ENCODE measurements at regions not wholly inside any gene's neighbourhood (a gene's known extent, or its start where the extent isn't known, plus 50 kb on each side); places are given as distances from the start of the nearest gene placed in this dataset.

GRCh38 chr1:30514137-30514654 lies 209.2 kb downstream of the MATN1 start:
- 12% methylated on average over 6 of the region's 6 CpGs for WGBS (ENCODE audit: insufficient coverage, insufficient replicate concordance, low lambda C conversion rate, missing lambda C conversion rate)
- POLR2A ChIA-PET: no interaction called here
- Histone ChIP-seq H3K27me3 (replicated peaks in 1 of 2; ENCODE audit: control insufficient read depth in 2 of 2, insufficient read depth in 2 of 2, low read length in 1 of 2) (no peaks in the 10 kb centered on the region; a peak in 2 of 4 replicates), H3K27ac (ENCODE audit: control insufficient read depth, insufficient read depth) (no peak overlapping the region), H3K4me3 (no peak overlapping the region), H3K36me3 (ENCODE audit: control insufficient read depth in 2 of 2, insufficient read depth in 2 of 2, low read length in 1 of 2) (no peaks in the 10 kb centered on the region), H2AFZ (ENCODE audit: control insufficient read depth, low read depth, low read length) (no peak overlapping the region), H3K9ac (ENCODE audit: control insufficient read depth, insufficient read depth, low read length) (no peak overlapping the region), H4K20me1 (ENCODE audit: control insufficient read depth, insufficient read depth) (no peaks in the 10 kb centered on the region), H3K9me3 (replicated peaks; ENCODE audit: control insufficient read depth, insufficient read depth, low read length) (no peaks in the 10 kb centered on the region), H3K79me2 (ENCODE audit: control insufficient read depth, insufficient read depth, low read length) (no peaks in the 10 kb centered on the region), H3K4me1 (ENCODE audit: control insufficient read depth, insufficient read depth, low read length) (no peaks in the 10 kb centered on the region), H3K4me2 (ENCODE audit: control insufficient read depth, insufficient read depth) (no peak overlapping the region)
- no peak for ATAC-seq
- CTCF ChIA-PET: no interaction called here
- intact Hi-C loops (cut with micrococcal nuclease; ENCODE audit: unreplicated experiment) (no loop called here), in situ Hi-C loops (cut with MboI) (no loop called here)
- no peak for DNase-seq (ENCODE audit: low read depth, low spot score)
- BruUV-seq (replicated peaks): no TSS peak
- FAIRE-seq: no peak
- SMC1A ChIA-PET (ENCODE audit: uncharacterized antibody, unreplicated experiment): no interaction called here
- TF ChIP-seq CEBPB (IDR thresholded peaks at IDR 0.05; ENCODE audit: borderline replicate concordance in 1 of 2, low read depth in 2 of 2, low read length in 2 of 2) (no peak), MEF2B (IDR thresholded peaks at IDR 0.05; ENCODE audit: partially characterized antibody, poor library complexity, severe bottlenecking) (no peak), BHLHE40 (IDR thresholded peaks at IDR 0.05; ENCODE audit: borderline replicate concordance in 1 of 2, low read depth in 2 of 2, low read length in 1 of 2) (no peak), GABPA (IDR thresholded peaks at IDR 0.05; ENCODE audit: low read depth) (no peak), HDAC6 (IDR thresholded peaks at IDR 0.05; ENCODE audit: unreplicated experiment) (no peak), ZBTB33 (IDR thresholded peaks at IDR 0.05) (no peak), MYC (IDR thresholded peaks at IDR 0.05; ENCODE audit: insufficient read depth, insufficient read length, insufficient replicate concordance, low read length, severe bottlenecking) (no peak), PAX5 (IDR thresholded peaks at IDR 0.05; ENCODE audit: borderline replicate concordance, low read depth, low read length) (no peak), RAD51 (IDR thresholded peaks at IDR 0.05) (no peak), ZNF592 (IDR thresholded peaks at IDR 0.05) (no peak), EP300 (IDR thresholded peaks at IDR 0.05; ENCODE audit: borderline replicate concordance in 1 of 2, control insufficient read depth in 1 of 2, low read depth in 2 of 2, low read length in 2 of 2) (no peak), ZNF384 (IDR thresholded peaks at IDR 0.05; ENCODE audit: borderline replicate concordance, low read depth, low read length) (no peak), NR2C2 (IDR thresholded peaks at IDR 0.05; ENCODE audit: borderline replicate concordance, control insufficient read depth, insufficient read length, low read depth) (no peak), RBBP5 (conservative IDR thresholded peaks at IDR 0.05) (no peak), ATF3 (IDR thresholded peaks at IDR 0.05; ENCODE audit: borderline replicate concordance, extremely low read depth, low read depth, low read length) (no peak)
- RAD21 ChIA-PET (ENCODE audit: unreplicated experiment): no interaction called here
